A172 (cell line): ENCODE measurements at regions not wholly inside any gene's neighbourhood (a gene's known extent, or its start where the extent isn't known, plus 50 kb on each side); places are given as distances from the start of the nearest gene placed in this dataset.

Source experiments
- DNase-seq: peaks from one replicate; pipeline ENCODE4 v3.0.0-alpha.2; 2015; ENCODE audit warnings: low spot score

GRCh38 chr19:5237190-5237780 lies 103.3 kb downstream of the PTPRS start:
- DNase-seq, result no peak

- DNase-seq, result no peak
Observed at GRCh38 chr19:5235458-5236219, 105.0 kb downstream of the PTPRS start.

- DNase-seq, result no peak
Observed at GRCh38 chr19:5234412-5234811, 106.2 kb downstream of the PTPRS start.

GRCh38 chr19:5232798-5233505 lies 107.7 kb downstream of the PTPRS start:
- DNase-seq, result no peak

- no peak for DNase-seq
Observed at GRCh38 chr19:5231857-5232678, 108.5 kb downstream of the PTPRS start.

GRCh38 chr19:5230730-5231555 lies 109.7 kb downstream of the PTPRS start:
- DNase-seq, result no peak

- no peak for DNase-seq
Observed at GRCh38 chr19:5229778-5230335, 110.8 kb downstream of the PTPRS start.

GRCh38 chr19:5228932-5229777 lies 111.5 kb downstream of the PTPRS start:
- DNase-seq, result no peak

- no peak for DNase-seq
Observed at GRCh38 chr19:5228490-5228889, 112.1 kb downstream of the PTPRS start.

- DNase-seq, result no peak
Observed at GRCh38 chr19:5225486-5226345, 114.9 kb downstream of the PTPRS start.

- DNase-seq, result no peak
Observed at GRCh38 chr19:5224480-5224879, 116.1 kb downstream of the PTPRS start.

- no peak for DNase-seq
Observed at GRCh38 chr19:5222821-5223321, 117.7 kb downstream of the PTPRS start.

- no peak for DNase-seq
Observed at GRCh38 chr19:5222178-5222577, 118.4 kb downstream of the PTPRS start.

GRCh38 chr19:5220866-5221265 lies 119.7 kb downstream of the PTPRS start:
- DNase-seq, result no peak

GRCh38 chr19:5220361-5220760 lies 120.3 kb downstream of the PTPRS start:
- no peak for DNase-seq

- DNase-seq, result no peak
Observed at GRCh38 chr19:5219551-5220304, 120.9 kb downstream of the PTPRS start.

GRCh38 chr19:5218963-5219530 lies 121.6 kb downstream of the PTPRS start:
- no peak for DNase-seq
